GM10266 (cell line): ENCODE measurements at regions not wholly inside any gene's neighbourhood (a gene's known extent, or its start where the extent isn't known, plus 50 kb on each side); places are given as distances from the start of the nearest gene placed in this dataset.

ENCODE experiments used
- DNase-seq: peaks from one replicate; pipeline ENCODE4 v3.0.0; 2012; ENCODE audit errors: extremely low spot score
- TF ChIP-seq, protein P1 (sequence below): IDR thresholded peaks from 2 replicates; pipeline ENCODE4 v1.5.1; 2012; ENCODE audit warnings: mild to moderate bottlenecking, low read depth; ENCODE audit not compliant: control insufficient read depth, insufficient read depth; ENCODE audit errors: missing control alignments

DNA sequence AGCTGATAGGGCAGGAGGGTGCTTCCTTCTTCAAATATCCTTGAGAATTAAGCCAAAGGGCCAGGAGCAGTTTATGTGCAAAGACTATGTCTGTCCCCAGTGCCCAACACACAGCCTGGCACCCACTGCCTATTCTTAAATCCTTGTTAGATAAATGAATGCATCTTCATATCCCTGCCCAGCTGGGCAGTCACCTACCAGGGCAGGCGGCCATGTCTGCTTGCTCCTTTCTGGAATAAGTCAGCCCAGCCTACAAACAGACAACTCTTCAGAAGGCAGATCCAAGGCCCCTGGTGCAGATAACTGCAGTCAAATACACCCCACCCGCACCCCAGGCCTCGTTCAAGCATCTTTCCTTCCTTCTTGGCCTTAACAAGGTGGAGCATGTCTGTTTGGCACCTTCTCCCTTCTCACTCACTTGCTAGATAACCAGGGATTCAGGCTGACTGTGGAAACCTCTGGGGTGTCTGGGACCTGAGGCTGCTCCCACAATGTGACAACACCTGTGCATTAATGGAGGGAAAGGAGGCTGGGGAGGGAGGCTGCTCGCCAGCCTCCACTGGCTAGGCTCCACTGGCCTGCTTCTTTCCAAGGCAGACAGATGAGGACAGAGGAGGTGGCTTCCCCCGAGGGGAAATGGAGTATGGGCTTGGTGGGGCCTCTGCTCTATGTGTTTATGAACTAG, 59.9 kb upstream of the COL13A1 start:
- no peak for DNase-seq
- TF ChIP-seq, protein P1, sequence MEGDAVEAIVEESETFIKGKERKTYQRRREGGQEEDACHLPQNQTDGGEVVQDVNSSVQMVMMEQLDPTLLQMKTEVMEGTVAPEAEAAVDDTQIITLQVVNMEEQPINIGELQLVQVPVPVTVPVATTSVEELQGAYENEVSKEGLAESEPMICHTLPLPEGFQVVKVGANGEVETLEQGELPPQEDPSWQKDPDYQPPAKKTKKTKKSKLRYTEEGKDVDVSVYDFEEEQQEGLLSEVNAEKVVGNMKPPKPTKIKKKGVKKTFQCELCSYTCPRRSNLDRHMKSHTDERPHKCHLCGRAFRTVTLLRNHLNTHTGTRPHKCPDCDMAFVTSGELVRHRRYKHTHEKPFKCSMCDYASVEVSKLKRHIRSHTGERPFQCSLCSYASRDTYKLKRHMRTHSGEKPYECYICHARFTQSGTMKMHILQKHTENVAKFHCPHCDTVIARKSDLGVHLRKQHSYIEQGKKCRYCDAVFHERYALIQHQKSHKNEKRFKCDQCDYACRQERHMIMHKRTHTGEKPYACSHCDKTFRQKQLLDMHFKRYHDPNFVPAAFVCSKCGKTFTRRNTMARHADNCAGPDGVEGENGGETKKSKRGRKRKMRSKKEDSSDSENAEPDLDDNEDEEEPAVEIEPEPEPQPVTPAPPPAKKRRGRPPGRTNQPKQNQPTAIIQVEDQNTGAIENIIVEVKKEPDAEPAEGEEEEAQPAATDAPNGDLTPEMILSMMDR: no peak

DNA sequence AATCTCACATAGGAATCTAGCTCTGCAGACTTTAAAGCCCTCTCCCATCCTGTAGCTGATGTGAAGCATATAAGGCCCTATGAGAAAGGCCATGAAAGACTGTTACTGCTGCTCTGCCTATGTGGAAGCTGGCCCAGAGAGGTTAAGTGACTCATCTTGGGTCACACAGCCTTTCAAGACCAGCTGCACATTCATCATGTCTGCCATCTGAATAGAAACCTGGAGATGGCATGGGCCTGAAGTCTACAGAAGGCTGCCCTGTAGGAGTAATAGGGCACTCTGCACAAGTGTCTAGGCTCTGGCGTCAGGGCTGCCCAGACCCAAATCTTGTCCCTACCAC, 59.4 kb upstream of the COL13A1 start:
- no peak for DNase-seq
- TF ChIP-seq, protein P1: no peak

DNA sequence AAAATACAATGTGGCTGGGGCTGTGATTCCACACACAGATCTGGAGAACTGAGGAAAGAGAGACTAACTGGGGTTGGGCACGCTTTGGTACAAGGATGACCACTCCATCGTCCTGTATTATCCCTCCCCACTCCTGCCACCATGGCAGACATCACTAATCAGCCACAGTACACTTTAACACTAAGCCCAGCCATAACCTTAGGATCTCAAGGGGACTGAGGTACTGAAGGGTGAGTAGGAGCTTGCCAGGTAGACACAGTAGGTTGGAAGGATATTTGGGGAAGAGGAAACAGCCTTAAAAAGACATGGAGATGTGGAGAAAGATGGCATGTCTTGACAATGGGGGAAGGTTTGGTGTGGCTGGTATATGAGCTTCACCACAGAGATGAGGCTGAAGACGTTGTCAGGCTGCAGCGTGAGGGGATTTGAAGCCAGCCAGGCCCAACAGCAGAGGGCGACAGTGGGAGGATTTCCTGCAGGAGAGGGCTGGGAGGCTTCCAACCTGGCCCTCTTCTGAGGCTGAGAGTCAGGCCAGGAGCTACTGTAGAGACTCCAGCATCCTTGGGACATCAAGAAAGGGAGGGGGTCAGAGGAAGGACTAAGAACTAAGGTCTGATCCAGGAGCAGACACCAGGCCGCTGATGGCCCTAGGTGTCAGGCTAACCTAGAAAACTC, 58.6 kb upstream of the COL13A1 start:
- no peak for DNase-seq
- TF ChIP-seq, protein P1: peak; percentile 36

DNA sequence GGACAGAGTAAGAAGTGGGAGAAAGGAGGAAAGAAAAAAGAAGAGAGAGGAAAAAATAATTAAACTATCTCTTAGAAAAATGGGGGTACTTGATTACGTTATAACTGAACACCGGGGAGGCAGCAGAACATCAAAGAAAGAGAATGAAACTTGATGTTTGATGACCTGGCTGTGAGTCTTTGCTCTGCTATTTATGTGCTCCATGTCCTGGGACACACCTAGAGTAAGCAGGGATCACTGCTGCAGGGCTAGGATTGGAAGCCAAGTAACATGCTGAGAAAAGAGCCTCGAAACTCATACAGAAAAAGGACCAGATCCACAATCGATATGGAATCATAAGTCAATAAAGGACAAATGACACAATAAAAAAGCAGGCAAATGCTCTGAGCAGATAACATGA, 56.7 kb upstream of the COL13A1 start:
- DNase-seq: no peak
- TF ChIP-seq, protein P1: no peak

DNA sequence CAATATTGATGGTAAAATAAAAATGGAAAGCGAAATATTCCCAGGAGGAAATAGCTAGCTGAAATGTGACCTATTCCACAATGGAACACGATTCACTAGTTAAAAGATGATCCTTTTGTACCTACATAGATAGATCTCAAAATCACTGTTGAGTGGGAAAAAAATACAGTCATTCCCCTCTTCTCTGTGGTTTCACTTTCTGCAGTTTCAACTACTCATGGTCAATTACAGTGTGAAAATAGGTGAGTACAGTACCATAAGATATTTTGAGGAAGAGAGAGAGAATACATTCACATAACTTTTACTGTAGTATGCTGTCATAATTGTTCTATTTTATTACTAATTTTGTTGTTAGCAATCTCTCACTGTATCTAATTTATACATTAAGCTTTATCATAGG, 56.0 kb upstream of the COL13A1 start:
- DNase-seq: no peak
- TF ChIP-seq, protein P1: no peak

DNA sequence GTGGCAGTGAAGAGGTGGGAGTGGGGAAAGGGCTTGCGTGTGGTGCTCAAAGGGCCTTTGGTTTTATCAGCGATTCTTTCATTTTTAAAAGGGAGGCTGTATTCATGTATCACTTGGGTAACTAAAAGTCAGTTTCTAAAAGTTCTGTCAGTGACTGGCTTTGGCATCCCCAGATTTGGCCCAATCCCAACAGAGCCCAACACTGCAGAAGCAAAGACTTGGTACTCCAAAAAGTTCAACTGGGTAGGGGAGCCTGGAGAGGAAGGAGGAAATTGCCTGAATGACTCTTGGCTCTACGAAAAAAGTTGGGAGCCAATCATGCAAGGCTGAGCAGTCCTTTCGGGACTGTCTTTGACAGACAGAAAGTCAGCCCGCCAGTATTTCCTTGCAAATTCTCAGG, 54.5 kb upstream of the COL13A1 start:
- DNase-seq: no peak
- TF ChIP-seq, protein P1: no peak

DNA sequence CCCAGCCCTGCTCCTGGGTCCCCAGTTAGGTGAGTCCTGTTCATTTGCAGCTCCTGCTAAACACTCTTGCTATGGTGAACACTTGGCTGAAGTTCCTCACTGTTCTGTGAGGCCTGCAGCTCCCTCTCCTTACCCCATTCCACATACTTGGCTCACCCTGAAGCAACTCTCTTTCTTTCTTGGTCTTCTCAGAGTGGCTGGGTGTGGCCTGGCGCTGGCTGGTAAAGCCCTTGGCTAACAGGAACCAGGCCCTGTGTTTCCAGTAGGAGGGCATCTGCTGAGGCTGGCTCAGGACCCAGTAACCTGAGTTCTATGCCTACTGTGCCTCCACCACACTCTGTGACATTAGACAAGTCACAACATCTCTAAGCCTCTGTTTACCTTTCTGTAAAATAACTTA, 53.1 kb upstream of the COL13A1 start:
- no peak for DNase-seq
- TF ChIP-seq, protein P1: no peak
